Vagina (tissue), 2 donors: ENCODE measurements at regions not wholly inside any gene's neighbourhood (a gene's known extent, or its start where the extent isn't known, plus 50 kb on each side); places are given as distances from the start of the nearest gene placed in this dataset.

Source experiments
- DNase-seq, 2 donors: peaks; one replicate each; pipeline ENCODE4 v3.0.0-alpha.2; 2017; ENCODE audit errors: extremely low spot score in 2 of 2
- H3K27ac ChIP-seq: fragments of 200-600 bp; sonication (generic); one replicate; pipeline ENCODE4 v1.5.1; 2019
- H3K27me3 ChIP-seq: fragments of 200-600 bp; sonication (generic); one replicate; pipeline ENCODE4 v1.5.1; 2019
- H3K36me3 ChIP-seq, 2 donors: fragments of 200-600 bp; sonication (generic); one replicate each; pipeline ENCODE4 v1.5.1; 2017 to 2019
- H3K4me1 ChIP-seq: fragments of 200-600 bp; sonication (generic); one replicate; pipeline ENCODE4 v1.5.1; 2019
- H3K4me3 ChIP-seq, 2 donors: fragments of 200-600 bp; sonication (generic); 1 replicate in 1 of 2; 2 replicates in 1 of 2; pipeline ENCODE4 v1.5.1; 2016 to 2019
- H3K9me3 ChIP-seq: fragments of 200-600 bp; sonication (generic); one replicate; pipeline ENCODE4 v1.5.1; 2019
- POLR2A ChIP-seq, 2 donors: fragments of 450-650 bp; IDR thresholded peaks; one replicate each; pipeline ENCODE4 v1.6.1; 2017; ENCODE audit warnings: antibody characterized with exemption in 2 of 2, mild to moderate bottlenecking in 2 of 2, moderate library complexity in 2 of 2
- POLR2AphosphoS5 ChIP-seq, 2 donors: sonication (generic); formaldehyde crosslinking; IDR thresholded peaks; one replicate each; pipeline ENCODE4 v1.9.0; 2017; ENCODE audit warnings: antibody characterized with exemption in 2 of 2, mild to moderate bottlenecking in 2 of 2, low read depth in 1 of 2; ENCODE audit not compliant: insufficient read depth in 1 of 2
- intact Hi-C: fragments of 100-400 bp; cut with DNase I; formaldehyde crosslinking; loops from one replicate; pipeline ENCODE4 v1.15.1; 2023
- TF ChIP-seq, protein P1 (sequence below), 3 experiments: fragments of 450-650 bp in 2 of 3; fragments of 200-600 bp in 1 of 3; sonication (generic) in 1 of 3; IDR thresholded peaks; one replicate each; pipeline ENCODE4 v1.5.1; 2017 to 2019; ENCODE audit warnings: antibody characterized with exemption in 3 of 3, mild to moderate bottlenecking in 2 of 3, moderate library complexity in 2 of 3

GRCh38 chr2:9734308-9734707 is 103.5 kb upstream of the YWHAQ start:
- no peak overlapping the region for H3K27ac ChIP-seq
- H3K27me3 ChIP-seq, result no peaks in the 10 kb centered on the region
- H3K9me3 ChIP-seq, result no peaks in the 10 kb centered on the region
- TF ChIP-seq POLR2A (IDR thresholded peaks at IDR 0.05), result no peak
- no peak for TF ChIP-seq POLR2AphosphoS5 (IDR thresholded peaks at IDR 0.05; ENCODE audit: insufficient read depth in 1 of 2, low read depth in 1 of 2)
- TF ChIP-seq, protein P1, sequence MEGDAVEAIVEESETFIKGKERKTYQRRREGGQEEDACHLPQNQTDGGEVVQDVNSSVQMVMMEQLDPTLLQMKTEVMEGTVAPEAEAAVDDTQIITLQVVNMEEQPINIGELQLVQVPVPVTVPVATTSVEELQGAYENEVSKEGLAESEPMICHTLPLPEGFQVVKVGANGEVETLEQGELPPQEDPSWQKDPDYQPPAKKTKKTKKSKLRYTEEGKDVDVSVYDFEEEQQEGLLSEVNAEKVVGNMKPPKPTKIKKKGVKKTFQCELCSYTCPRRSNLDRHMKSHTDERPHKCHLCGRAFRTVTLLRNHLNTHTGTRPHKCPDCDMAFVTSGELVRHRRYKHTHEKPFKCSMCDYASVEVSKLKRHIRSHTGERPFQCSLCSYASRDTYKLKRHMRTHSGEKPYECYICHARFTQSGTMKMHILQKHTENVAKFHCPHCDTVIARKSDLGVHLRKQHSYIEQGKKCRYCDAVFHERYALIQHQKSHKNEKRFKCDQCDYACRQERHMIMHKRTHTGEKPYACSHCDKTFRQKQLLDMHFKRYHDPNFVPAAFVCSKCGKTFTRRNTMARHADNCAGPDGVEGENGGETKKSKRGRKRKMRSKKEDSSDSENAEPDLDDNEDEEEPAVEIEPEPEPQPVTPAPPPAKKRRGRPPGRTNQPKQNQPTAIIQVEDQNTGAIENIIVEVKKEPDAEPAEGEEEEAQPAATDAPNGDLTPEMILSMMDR (IDR thresholded peaks at IDR 0.05), result no peak
- H3K4me3 ChIP-seq, result no peak overlapping the region
- no peak for DNase-seq
- H3K36me3 ChIP-seq, result no peaks in the 10 kb centered on the region
- intact Hi-C loops, result no loop called here
- peaks cover 10% of the 10 kb centered on the region for H3K4me1 ChIP-seq

DNA sequence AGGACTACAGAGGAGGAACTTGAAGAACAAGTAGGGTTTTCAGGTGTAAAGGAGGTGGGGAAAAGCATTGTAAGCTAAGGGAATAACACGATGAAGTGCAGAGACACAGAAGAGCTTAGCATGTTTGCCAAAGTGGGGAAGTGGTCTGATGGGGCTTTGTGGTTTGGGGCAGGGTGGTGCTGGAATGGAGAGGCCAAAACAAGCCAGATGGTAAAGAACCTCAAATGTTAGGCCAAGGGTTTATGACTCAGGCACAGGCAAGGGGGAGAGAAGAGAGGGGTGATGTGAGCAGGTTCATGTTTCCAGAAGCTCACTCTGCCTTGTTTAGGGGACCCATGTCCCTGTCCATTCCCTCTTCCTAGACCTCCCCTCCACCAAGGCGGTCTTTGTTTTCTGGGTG is 104.5 kb upstream of the YWHAQ start:
- TF ChIP-seq POLR2AphosphoS5 (IDR thresholded peaks at IDR 0.05; ENCODE audit: insufficient read depth in 1 of 2, low read depth in 1 of 2) (no peak), POLR2A (IDR thresholded peaks at IDR 0.05) (no peak)
- TF ChIP-seq, protein P1 (IDR thresholded peaks at IDR 0.05), result no peak
- Histone ChIP-seq H3K4me3 (no peak overlapping the region), H3K36me3 (no peaks in the 10 kb centered on the region), H3K9me3 (no peaks in the 10 kb centered on the region), H3K27ac (no peak overlapping the region), H3K27me3 (no peaks in the 10 kb centered on the region), H3K4me1 (peaks cover 10% of the 10 kb centered on the region)
- intact Hi-C loops, result no loop called here
- no peak for DNase-seq

- Histone ChIP-seq H3K4me3 (no peak overlapping the region), H3K27ac (no peak overlapping the region), H3K9me3 (no peaks in the 10 kb centered on the region), H3K4me1 (peaks cover 10% of the 10 kb centered on the region), H3K36me3 (no peaks in the 10 kb centered on the region), H3K27me3 (no peaks in the 10 kb centered on the region)
- peak in 1 of 2 donors; percentile 17 for TF ChIP-seq POLR2AphosphoS5 (IDR thresholded peaks at IDR 0.05; ENCODE audit: insufficient read depth in 1 of 2, low read depth in 1 of 2)
- TF ChIP-seq, protein P1 (IDR thresholded peaks at IDR 0.05), result no peak
- DNase-seq, result no peak
- intact Hi-C loops, result no loop called here
These were observed 105.2 kb upstream of the YWHAQ start for GRCh38 chr2:9736021-9736420.

DNA sequence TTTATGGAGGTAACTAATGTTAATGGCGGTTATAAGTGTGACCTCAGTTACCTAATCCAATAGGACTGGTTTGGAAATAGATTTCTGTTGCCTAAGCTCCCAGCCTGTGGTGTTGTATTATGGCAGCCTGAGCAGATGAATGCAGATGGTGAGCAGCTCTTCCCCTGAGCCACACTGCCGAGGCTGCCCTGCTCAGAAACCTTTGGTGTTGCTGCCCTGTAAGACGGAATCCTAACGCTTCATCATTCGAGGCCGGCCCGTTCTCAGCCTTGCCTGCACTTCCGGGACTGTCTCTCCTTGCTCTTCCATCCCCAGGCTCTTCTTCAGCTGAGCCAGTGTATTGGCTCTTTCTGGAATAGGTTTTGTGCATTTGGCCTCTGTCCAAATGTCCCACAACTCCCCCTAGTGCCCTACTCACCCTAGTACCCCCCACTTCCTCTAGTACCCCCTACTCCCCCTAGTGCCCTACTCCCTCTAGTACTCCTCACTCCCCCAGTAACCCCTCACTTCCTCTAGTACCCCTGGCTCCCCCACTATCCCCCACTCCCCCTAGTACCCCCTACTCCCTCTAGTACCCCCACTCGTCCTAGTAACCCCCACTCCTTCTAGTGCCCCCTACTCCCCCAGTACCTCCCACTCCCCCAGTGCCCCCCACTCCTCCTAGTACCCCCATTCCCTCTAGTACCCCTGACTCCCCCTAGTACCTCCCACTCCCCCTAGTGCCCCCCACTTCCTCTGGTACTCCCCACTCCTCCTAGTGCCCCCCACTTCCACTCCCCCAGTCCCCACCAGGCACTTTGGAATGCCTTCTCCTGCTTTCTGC is 106.0 kb upstream of the TAF1B start:
- DNase-seq, result no peak
- intact Hi-C loops, result no loop called here
- H3K9me3 ChIP-seq, result no peaks in the 10 kb centered on the region
- H3K4me3 ChIP-seq, result no peak overlapping the region
- H3K27ac ChIP-seq, result no peak overlapping the region
- TF ChIP-seq, protein P1 (IDR thresholded peaks at IDR 0.05), result no peak
- TF ChIP-seq POLR2AphosphoS5 (IDR thresholded peaks at IDR 0.05; ENCODE audit: insufficient read depth in 1 of 2, low read depth in 1 of 2) (no peak), POLR2A (IDR thresholded peaks at IDR 0.05) (no peak)
- H3K36me3 ChIP-seq, result no peaks in the 10 kb centered on the region
- H3K4me1 ChIP-seq, result peaks cover 10% of the 10 kb centered on the region
- no peaks in the 10 kb centered on the region for H3K27me3 ChIP-seq

DNA sequence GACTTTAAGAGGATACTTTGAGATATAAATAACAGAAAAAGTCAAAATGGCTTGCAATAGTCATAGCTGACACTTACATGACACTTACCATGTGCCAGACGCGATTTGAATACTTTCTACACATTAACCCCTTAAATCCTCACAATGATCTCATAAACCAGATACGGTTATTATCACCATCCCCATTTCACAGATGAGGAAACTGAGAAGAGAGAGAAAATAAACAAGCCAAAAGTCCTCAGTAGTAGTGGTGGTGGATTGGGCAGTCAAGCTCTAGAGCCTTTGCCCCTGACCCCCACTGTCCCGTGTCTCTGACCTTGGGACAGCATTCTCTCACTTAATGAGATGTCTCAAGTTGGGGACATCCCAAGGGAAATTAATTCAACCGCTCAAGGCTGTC is 105.2 kb upstream of the TAF1B start:
- peak overlapping the region; percentile 72 for H3K27ac ChIP-seq
- TF ChIP-seq, protein P1 (IDR thresholded peaks at IDR 0.05), result no peak
- no peak for TF ChIP-seq POLR2AphosphoS5 (IDR thresholded peaks at IDR 0.05; ENCODE audit: insufficient read depth in 1 of 2, low read depth in 1 of 2)
- intact Hi-C loops, result no loop called here
- H3K9me3 ChIP-seq, result no peaks in the 10 kb centered on the region
- DNase-seq, result no peak
- H3K36me3 ChIP-seq, result no peaks in the 10 kb centered on the region
- H3K27me3 ChIP-seq, result no peaks in the 10 kb centered on the region
- H3K4me3 ChIP-seq, result no peak overlapping the region
- H3K4me1 ChIP-seq, result peaks cover 10% of the 10 kb centered on the region
